CD4-positive, alpha-beta T cell (primary cell): ENCODE measurements at regions not wholly inside any gene's neighbourhood (a gene's known extent, or its start where the extent isn't known, plus 50 kb on each side); places are given as distances from the start of the nearest gene placed in this dataset.

Source experiments
- ATAC-seq: fragments of 200-7000 bp; cut with Tn5 transposase; one replicate; pipeline ENCODE4 v1.10.0; 2022; ENCODE audit warnings: mild to moderate bottlenecking; ENCODE audit not compliant: poor library complexity
- CTCF ChIA-PET: fragments of 350-600 bp; sonication (Branson Sonifier 250); formaldehyde crosslinking; loops from one replicate; lab custom pipeline; 2021; ENCODE audit warnings: antibody characterized with exemption, inconsistent platforms; lab: Charles Lee
- POLR2A ChIA-PET: fragments of 350-600 bp; sonication (Branson Sonifier 250); formaldehyde crosslinking; loops from one replicate; lab custom pipeline; 2021; ENCODE audit warnings: antibody characterized with exemption, inconsistent platforms; lab: Charles Lee
- DNase-seq, 14 experiments: peaks; one replicate each; pipeline ENCODE4 v3.0.0-alpha.2; 2013 to 2020; ENCODE audit warnings: mixed read lengths in 2 of 14
- H3K27ac ChIP-seq, 2 donors: one replicate each; pipeline versions ENCODE4 v1.5.1 to v1.7.0; 2013; ENCODE audit warnings: low read length in 2 of 2, low read depth in 1 of 2, mild to moderate bottlenecking in 1 of 2
- H3K27me3 ChIP-seq, 2 experiments: 1 replicate in 1 of 2; 2 replicates in 1 of 2; pipeline versions ENCODE4 v1.6.1 to v1.7.0; 2013; ENCODE audit warnings: low read length in 2 of 2, control low read depth in 1 of 2, mild to moderate bottlenecking in 1 of 2, moderate library complexity in 1 of 2; ENCODE audit not compliant: insufficient read depth in 2 of 2, control insufficient read depth in 1 of 2
- H3K36me3 ChIP-seq: one replicate; pipeline ENCODE4 v1.6.1; 2013; ENCODE audit warnings: low read length, control low read depth; ENCODE audit not compliant: insufficient read depth
- H3K4me1 ChIP-seq: one replicate; pipeline ENCODE4 v1.6.1; 2013; ENCODE audit warnings: low read length, control low read depth; ENCODE audit not compliant: insufficient read depth
- H3K4me3 ChIP-seq: one replicate; pipeline ENCODE4 v1.5.1; 2013; ENCODE audit warnings: mild to moderate bottlenecking, low read length, moderate library complexity
- H3K9me3 ChIP-seq, 2 experiments: 1 replicate in 1 of 2; 2 replicates in 1 of 2; pipeline versions ENCODE4 v1.6.1 to v1.7.0; 2013; ENCODE audit warnings: low read length in 2 of 2, mild to moderate bottlenecking in 2 of 2, control low read depth in 1 of 2, moderate library complexity in 1 of 2; ENCODE audit not compliant: control insufficient read depth in 1 of 2, insufficient read depth in 1 of 2
- H3K27ac Mint-ChIP-seq: one replicate; pipeline ENCODE4 v1.8.0; 2020; ENCODE audit warnings: mixed read lengths
- H3K27me3 Mint-ChIP-seq: one replicate; pipeline ENCODE4 v1.8.0; 2021; ENCODE audit warnings: mixed read lengths
- H3K36me3 Mint-ChIP-seq: one replicate; pipeline ENCODE4 v1.8.0; 2021; ENCODE audit warnings: low read depth, mixed read lengths
- H3K4me1 Mint-ChIP-seq: one replicate; pipeline ENCODE4 v1.8.0; 2021; ENCODE audit warnings: low read depth, mixed read lengths
- H3K4me3 Mint-ChIP-seq: one replicate; pipeline ENCODE4 v1.8.0; 2020; ENCODE audit warnings: mild to moderate bottlenecking, mixed read lengths
- H3K9me3 Mint-ChIP-seq: one replicate; pipeline ENCODE4 v1.8.0; 2020; ENCODE audit warnings: mixed read lengths
- CTCF ChIP-seq: fragments of 200-600 bp; IDR thresholded peaks from one replicate; pipeline ENCODE4 v1.8.0; 2022; ENCODE audit warnings: antibody characterized with exemption, mild to moderate bottlenecking
- intact Hi-C, 2 experiments: fragments of 100-400 bp; cut with DNase I in 1 of 2; cut with micrococcal nuclease in 1 of 2; formaldehyde crosslinking; loops; one replicate each; pipeline versions ENCODE4 v1.15.1 to v1.9.0; 2023 to 2025; cut with DNase I, micrococcal nuclease

- no peaks in the 10 kb centered on the region for H3K36me3 ChIP-seq
- ChIA-PET POLR2A (no interaction called here), CTCF (no interaction called here)
- H3K27me3 Mint-ChIP-seq = no peaks in the 10 kb centered on the region
- no peaks in the 10 kb centered on the region for H3K27me3 ChIP-seq
- H3K27ac Mint-ChIP-seq = no peak overlapping the region
- no peak overlapping the region for H3K27ac ChIP-seq
- no peak overlapping the region for H3K4me3 ChIP-seq
- no peak for DNase-seq
- H3K9me3 ChIP-seq = no peaks in the 10 kb centered on the region
- H3K4me1 Mint-ChIP-seq = no peaks in the 10 kb centered on the region
- H3K36me3 Mint-ChIP-seq = no peaks in the 10 kb centered on the region
- H3K4me3 Mint-ChIP-seq = no peak overlapping the region
- H3K9me3 Mint-ChIP-seq = peaks cover 7% of the 10 kb centered on the region
- intact Hi-C loops = no loop called here
- H3K4me1 ChIP-seq = no peaks in the 10 kb centered on the region
- no peak for ATAC-seq
- TF ChIP-seq CTCF = no peak
Observed at GRCh38 chr4:29581457-29581856, 1138.7 kb upstream of the PCDH7 start.

DNA sequence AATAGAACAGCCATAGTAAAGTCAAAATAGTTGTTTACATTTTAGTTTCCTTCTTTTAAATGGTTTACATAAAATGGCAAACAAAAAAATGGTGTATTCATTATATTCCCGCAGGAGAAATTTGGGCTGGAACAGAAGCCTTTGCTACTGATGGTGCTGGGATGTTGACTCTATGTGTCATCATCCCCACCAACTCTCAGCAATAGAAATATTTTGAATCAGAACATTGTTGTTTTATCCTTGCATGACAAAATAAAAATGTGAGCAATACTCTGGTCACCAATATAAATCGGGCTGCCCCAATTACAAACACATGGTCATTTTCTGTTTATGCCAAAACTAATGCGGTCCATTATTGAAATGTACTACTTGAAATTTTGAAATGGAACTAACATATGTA lies 1131.6 kb upstream of the PCDH7 start:
- ChIA-PET POLR2A (no interaction called here), CTCF (no interaction called here)
- Mint-ChIP-seq H3K9me3 (peaks cover 5% of the 10 kb centered on the region), H3K4me1 (no peaks in the 10 kb centered on the region), H3K4me3 (no peak overlapping the region), H3K36me3 (no peaks in the 10 kb centered on the region), H3K27ac (no peak overlapping the region), H3K27me3 (no peaks in the 10 kb centered on the region)
- H3K4me3 ChIP-seq = no peak overlapping the region
- DNase-seq (no peak), ATAC-seq (no peak)
- no peaks in the 10 kb centered on the region for H3K27me3 ChIP-seq
- no peaks in the 10 kb centered on the region for H3K4me1 ChIP-seq
- intact Hi-C loops = no loop called here
- H3K36me3 ChIP-seq = no peaks in the 10 kb centered on the region
- H3K9me3 ChIP-seq = no peaks in the 10 kb centered on the region
- no peak for TF ChIP-seq CTCF
- no peak overlapping the region for H3K27ac ChIP-seq

GRCh38 chr4:29596228-29596627 lies 1123.9 kb upstream of the PCDH7 start:
- TF ChIP-seq CTCF = no peak
- ChIA-PET POLR2A (no interaction called here), CTCF (no interaction called here)
- H3K9me3 ChIP-seq = peaks cover 0 to 11% of the 10 kb centered on the region in 2 experiments
- H3K9me3 Mint-ChIP-seq = peaks cover 12% of the 10 kb centered on the region
- H3K27me3 ChIP-seq = no peaks in the 10 kb centered on the region
- ATAC-seq = no peak
- DNase-seq = no peak
- H3K4me1 Mint-ChIP-seq = no peaks in the 10 kb centered on the region
- H3K4me1 ChIP-seq = no peaks in the 10 kb centered on the region
- H3K36me3 ChIP-seq = no peaks in the 10 kb centered on the region
- intact Hi-C loops = no loop called here
- no peak overlapping the region for H3K27ac Mint-ChIP-seq
- no peak overlapping the region for H3K4me3 ChIP-seq
- H3K4me3 Mint-ChIP-seq = no peak overlapping the region
- H3K36me3 Mint-ChIP-seq = no peaks in the 10 kb centered on the region
- no peaks in the 10 kb centered on the region for H3K27me3 Mint-ChIP-seq
- H3K27ac ChIP-seq = no peak overlapping the region
